Activated T-cell treated with anti-CD3 and anti-CD28 coated beads, Interleukin-2, amount 50 U/mL, for 24 hours (primary cell): ENCODE measurements at regions not wholly inside any gene's neighbourhood (a gene's known extent, or its start where the extent isn't known, plus 50 kb on each side); places are given as distances from the start of the nearest gene placed in this dataset.

Experiments
- DNase-seq: peaks from one replicate; pipeline ENCODE4 v3.0.0-alpha.2; 2020
- H3K27ac Mint-ChIP-seq: 2 replicates; pipeline ENCODE4 v1.8.0; 2020; ENCODE audit warnings: mild to moderate bottlenecking, mixed read lengths
- H3K27me3 Mint-ChIP-seq: 2 replicates; pipeline ENCODE4 v1.8.0; 2020; ENCODE audit warnings: mixed read lengths
- H3K36me3 Mint-ChIP-seq: 2 replicates; pipeline ENCODE4 v1.8.0; 2020; ENCODE audit warnings: low read depth, mixed read lengths
- H3K4me1 Mint-ChIP-seq: 2 replicates; pipeline ENCODE4 v1.8.0; 2020; ENCODE audit warnings: low read depth, mixed read lengths
- H3K4me3 Mint-ChIP-seq: 2 replicates; pipeline ENCODE4 v1.8.0; 2020; ENCODE audit warnings: mild to moderate bottlenecking, moderate library complexity, mixed read lengths
- H3K9me3 Mint-ChIP-seq: 2 replicates; pipeline ENCODE4 v1.8.0; 2020; ENCODE audit warnings: mixed read lengths

GRCh38 chr11:33624083-33624482, 76.5 kb downstream of the C11orf91 start:
- no peaks in the 10 kb centered on the region for H3K9me3 Mint-ChIP-seq
- H3K27ac Mint-ChIP-seq = no peak overlapping the region
- peaks cover 4% of the 10 kb centered on the region for H3K27me3 Mint-ChIP-seq
- H3K36me3 Mint-ChIP-seq = no peaks in the 10 kb centered on the region
- no peak overlapping the region for H3K4me3 Mint-ChIP-seq
- DNase-seq = no peak
- no peaks in the 10 kb centered on the region for H3K4me1 Mint-ChIP-seq

- Mint-ChIP-seq H3K36me3 (no peaks in the 10 kb centered on the region), H3K4me1 (no peaks in the 10 kb centered on the region), H3K27me3 (peaks cover 10% of the 10 kb centered on the region), H3K27ac (no peak overlapping the region), H3K9me3 (no peaks in the 10 kb centered on the region), H3K4me3 (no peak overlapping the region)
- no peak for DNase-seq
Measured at GRCh38 chr11:33622806-33623205, 77.8 kb downstream of the C11orf91 start.

GRCh38 chr11:33622186-33622585, 78.4 kb downstream of the C11orf91 start:
- no peak overlapping the region for H3K27ac Mint-ChIP-seq
- H3K4me3 Mint-ChIP-seq = no peak overlapping the region
- no peak for DNase-seq
- peaks cover 17% of the 10 kb centered on the region for H3K27me3 Mint-ChIP-seq
- no peaks in the 10 kb centered on the region for H3K4me1 Mint-ChIP-seq
- H3K36me3 Mint-ChIP-seq = no peaks in the 10 kb centered on the region
- H3K9me3 Mint-ChIP-seq = no peaks in the 10 kb centered on the region

- DNase-seq = no peak
- Mint-ChIP-seq H3K27ac (no peak overlapping the region), H3K4me1 (no peaks in the 10 kb centered on the region), H3K4me3 (no peak overlapping the region), H3K9me3 (no peaks in the 10 kb centered on the region), H3K27me3 (peaks cover 22% of the 10 kb centered on the region), H3K36me3 (no peaks in the 10 kb centered on the region)
Measured at GRCh38 chr11:33620423-33621171, 80.0 kb downstream of the C11orf91 start.

GRCh38 chr11:33618956-33619355, 81.7 kb downstream of the C11orf91 start:
- H3K4me1 Mint-ChIP-seq = no peaks in the 10 kb centered on the region
- DNase-seq = no peak
- no peaks in the 10 kb centered on the region for H3K36me3 Mint-ChIP-seq
- no peak overlapping the region for H3K27ac Mint-ChIP-seq
- peaks cover 22% of the 10 kb centered on the region for H3K27me3 Mint-ChIP-seq
- H3K9me3 Mint-ChIP-seq = no peaks in the 10 kb centered on the region
- H3K4me3 Mint-ChIP-seq = no peak overlapping the region

- Mint-ChIP-seq H3K27ac (no peak overlapping the region), H3K4me1 (no peaks in the 10 kb centered on the region), H3K36me3 (no peaks in the 10 kb centered on the region), H3K4me3 (no peak overlapping the region), H3K9me3 (no peaks in the 10 kb centered on the region), H3K27me3 (peaks cover 22% of the 10 kb centered on the region)
- no peak for DNase-seq
Measured at GRCh38 chr11:33618351-33618710, 82.3 kb downstream of the C11orf91 start.

GRCh38 chr11:33617672-33618350, 82.8 kb downstream of the C11orf91 start:
- peaks cover 22% of the 10 kb centered on the region for H3K27me3 Mint-ChIP-seq
- no peak overlapping the region for H3K27ac Mint-ChIP-seq
- no peaks in the 10 kb centered on the region for H3K9me3 Mint-ChIP-seq
- no peaks in the 10 kb centered on the region for H3K36me3 Mint-ChIP-seq
- no peak for DNase-seq
- H3K4me1 Mint-ChIP-seq = no peaks in the 10 kb centered on the region
- no peak overlapping the region for H3K4me3 Mint-ChIP-seq

GRCh38 chr11:33616552-33616951, 84.1 kb downstream of the C11orf91 start:
- Mint-ChIP-seq H3K36me3 (no peaks in the 10 kb centered on the region), H3K9me3 (no peaks in the 10 kb centered on the region), H3K4me3 (no peak overlapping the region), H3K27ac (no peak overlapping the region), H3K27me3 (peaks cover 22% of the 10 kb centered on the region), H3K4me1 (no peaks in the 10 kb centered on the region)
- DNase-seq = no peak

GRCh38 chr11:33615751-33616150, 84.9 kb downstream of the C11orf91 start:
- H3K27me3 Mint-ChIP-seq = peaks cover 22% of the 10 kb centered on the region
- H3K36me3 Mint-ChIP-seq = no peaks in the 10 kb centered on the region
- H3K4me1 Mint-ChIP-seq = no peaks in the 10 kb centered on the region
- H3K27ac Mint-ChIP-seq = no peak overlapping the region
- H3K9me3 Mint-ChIP-seq = no peaks in the 10 kb centered on the region
- no peak for DNase-seq
- no peak overlapping the region for H3K4me3 Mint-ChIP-seq

GRCh38 chr11:33613404-33613803, 87.2 kb downstream of the C11orf91 start:
- Mint-ChIP-seq H3K4me3 (no peak overlapping the region), H3K27ac (no peak overlapping the region)

GRCh38 chr11:33610903-33611302, 89.7 kb downstream of the C11orf91 start:
- no peaks in the 10 kb centered on the region for H3K4me1 Mint-ChIP-seq
- no peak overlapping the region for H3K4me3 Mint-ChIP-seq
- H3K9me3 Mint-ChIP-seq = no peaks in the 10 kb centered on the region
- no peaks in the 10 kb centered on the region for H3K36me3 Mint-ChIP-seq
- no peak for DNase-seq
- no peak overlapping the region for H3K27ac Mint-ChIP-seq
- peaks cover 8% of the 10 kb centered on the region for H3K27me3 Mint-ChIP-seq

More at GRCh38 chr11:33613404-33613803, 87.2 kb downstream of the C11orf91 start:
- no peaks in the 10 kb centered on the region for H3K9me3 Mint-ChIP-seq
- H3K36me3 Mint-ChIP-seq = no peaks in the 10 kb centered on the region
- no peak for DNase-seq
- H3K4me1 Mint-ChIP-seq = no peaks in the 10 kb centered on the region
- peaks cover 16% of the 10 kb centered on the region for H3K27me3 Mint-ChIP-seq

GRCh38 chr11:33608386-33608785, 92.2 kb downstream of the C11orf91 start:
- peaks cover 16% of the 10 kb centered on the region for H3K27me3 Mint-ChIP-seq
- H3K36me3 Mint-ChIP-seq = no peaks in the 10 kb centered on the region
- no peaks in the 10 kb centered on the region for H3K4me1 Mint-ChIP-seq
- no peaks in the 10 kb centered on the region for H3K9me3 Mint-ChIP-seq
- DNase-seq = no peak
- no peak overlapping the region for H3K27ac Mint-ChIP-seq
- no peak overlapping the region for H3K4me3 Mint-ChIP-seq

- H3K4me1 Mint-ChIP-seq = no peaks in the 10 kb centered on the region
- no peaks in the 10 kb centered on the region for H3K36me3 Mint-ChIP-seq
- H3K4me3 Mint-ChIP-seq = no peak overlapping the region
- H3K27me3 Mint-ChIP-seq = peaks cover 22% of the 10 kb centered on the region
- no peak for DNase-seq
- H3K27ac Mint-ChIP-seq = no peak overlapping the region
- no peaks in the 10 kb centered on the region for H3K9me3 Mint-ChIP-seq
Measured at GRCh38 chr11:33606762-33607161, 93.9 kb downstream of the C11orf91 start.

GRCh38 chr11:33605703-33606102, 94.9 kb downstream of the C11orf91 start:
- Mint-ChIP-seq H3K36me3 (no peaks in the 10 kb centered on the region), H3K27ac (no peak overlapping the region), H3K4me3 (no peak overlapping the region), H3K9me3 (no peaks in the 10 kb centered on the region), H3K4me1 (no peaks in the 10 kb centered on the region), H3K27me3 (peaks cover 28% of the 10 kb centered on the region)
- no peak for DNase-seq

- Mint-ChIP-seq H3K9me3 (peaks cover 5% of the 10 kb centered on the region), H3K27me3 (peaks cover 34% of the 10 kb centered on the region), H3K27ac (no peak overlapping the region), H3K4me1 (no peaks in the 10 kb centered on the region), H3K36me3 (no peaks in the 10 kb centered on the region), H3K4me3 (no peak overlapping the region)
- no peak for DNase-seq
Measured at GRCh38 chr11:33598426-33599069, 102.1 kb downstream of the C11orf91 start.
